Hippocampal formation (tissue), 2 donors: ENCODE measurements at regions not wholly inside any gene's neighbourhood (a gene's known extent, or its start where the extent isn't known, plus 50 kb on each side); places are given as distances from the start of the nearest gene placed in this dataset.
"Not testable (repeated sequence)": the region's sequence is repeated elsewhere in the genome, so short reads cannot be mapped to it uniquely, and the experiment has no call there.

Experiments used
- DNase-seq, 2 donors: peaks; one replicate each; lab custom pipeline; 2025; lab: John Stamatoyannopoulos, UW

- DNase-seq: no peak
Measured at GRCh38 chr1:47684964-47685762, 247.3 kb downstream of the FOXD2 start.

DNA sequence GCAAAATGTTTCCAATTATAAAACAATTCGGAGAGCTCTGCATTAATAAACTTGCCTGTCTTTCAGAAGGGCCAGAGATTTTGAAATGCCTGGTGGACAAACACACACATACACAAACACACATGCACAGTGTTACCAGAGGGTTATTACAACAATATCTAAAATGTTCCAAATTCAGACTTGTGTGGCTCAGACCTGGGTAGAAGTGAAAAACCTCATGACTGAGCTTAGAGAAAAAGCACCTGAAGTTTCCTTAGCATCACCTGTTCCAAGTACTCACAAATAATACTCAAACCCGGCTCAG lies 247.9 kb downstream of the FOXD2 start:
- DNase-seq: no peak

GRCh38 chr1:47686731-47687630 lies 249.1 kb downstream of the FOXD2 start:
- no peak for DNase-seq

GRCh38 chr1:47687631-47688460 lies 250.0 kb downstream of the FOXD2 start:
- no peak for DNase-seq

DNA sequence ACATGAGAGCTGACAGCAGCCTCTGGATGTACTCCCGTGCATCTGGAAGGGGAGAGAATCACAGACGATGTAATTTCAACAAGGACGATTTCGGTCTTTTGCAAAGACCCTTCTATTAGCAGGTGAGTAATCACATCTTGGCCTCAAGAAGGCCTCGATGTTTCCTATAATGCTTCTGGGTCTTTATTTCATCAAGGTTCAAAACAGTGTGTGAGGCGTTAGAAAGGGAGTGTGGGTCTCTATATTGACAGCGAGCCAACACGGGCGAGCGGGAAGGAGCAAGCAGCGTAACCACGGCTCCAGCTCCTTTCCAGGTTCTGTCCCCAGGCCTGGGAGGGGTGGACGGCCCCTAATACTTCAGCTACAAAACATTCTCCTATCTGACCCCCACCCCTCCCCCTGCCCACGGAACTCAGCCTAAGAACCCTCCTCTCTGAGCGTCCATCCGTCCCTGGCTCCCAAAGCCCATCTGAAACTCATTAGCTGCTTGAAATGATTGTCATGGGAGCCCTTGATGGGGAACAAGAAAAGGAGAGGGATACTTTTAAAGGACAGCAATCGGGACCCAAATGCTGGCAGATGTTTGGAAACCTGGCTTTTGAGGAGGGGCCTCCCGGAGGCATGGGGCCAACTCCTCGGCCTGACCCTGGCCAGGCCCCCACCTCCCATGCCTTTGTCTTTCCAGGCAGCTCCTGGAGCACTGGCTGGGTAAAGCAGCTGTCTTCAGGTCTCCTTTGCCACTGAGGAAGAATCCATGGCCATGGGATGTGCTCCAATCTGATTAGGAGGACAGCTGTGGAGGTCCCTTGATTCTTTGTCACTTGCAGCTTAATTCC lies 250.8 kb downstream of the FOXD2 start:
- DNase-seq: no peak

DNA sequence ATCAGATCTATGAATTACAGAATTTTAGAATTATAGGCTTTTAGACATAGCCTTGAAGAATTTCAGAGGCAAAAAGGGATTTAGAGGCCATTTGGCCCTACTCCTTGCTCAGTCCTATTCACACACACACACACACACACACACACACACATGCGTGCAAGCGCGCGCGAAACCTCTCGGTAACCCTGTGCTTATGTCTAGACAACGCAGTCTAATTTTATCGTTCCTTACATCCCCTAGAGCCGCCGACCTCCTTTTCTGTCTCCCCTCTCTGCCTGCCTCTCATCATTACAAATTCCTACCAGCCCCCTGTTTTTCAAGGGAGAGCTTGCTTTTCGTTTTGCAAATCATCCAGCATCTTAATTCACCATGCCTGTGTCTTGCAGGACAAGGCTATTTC lies 252.1 kb downstream of the FOXD2 start:
- no peak for DNase-seq

DNA sequence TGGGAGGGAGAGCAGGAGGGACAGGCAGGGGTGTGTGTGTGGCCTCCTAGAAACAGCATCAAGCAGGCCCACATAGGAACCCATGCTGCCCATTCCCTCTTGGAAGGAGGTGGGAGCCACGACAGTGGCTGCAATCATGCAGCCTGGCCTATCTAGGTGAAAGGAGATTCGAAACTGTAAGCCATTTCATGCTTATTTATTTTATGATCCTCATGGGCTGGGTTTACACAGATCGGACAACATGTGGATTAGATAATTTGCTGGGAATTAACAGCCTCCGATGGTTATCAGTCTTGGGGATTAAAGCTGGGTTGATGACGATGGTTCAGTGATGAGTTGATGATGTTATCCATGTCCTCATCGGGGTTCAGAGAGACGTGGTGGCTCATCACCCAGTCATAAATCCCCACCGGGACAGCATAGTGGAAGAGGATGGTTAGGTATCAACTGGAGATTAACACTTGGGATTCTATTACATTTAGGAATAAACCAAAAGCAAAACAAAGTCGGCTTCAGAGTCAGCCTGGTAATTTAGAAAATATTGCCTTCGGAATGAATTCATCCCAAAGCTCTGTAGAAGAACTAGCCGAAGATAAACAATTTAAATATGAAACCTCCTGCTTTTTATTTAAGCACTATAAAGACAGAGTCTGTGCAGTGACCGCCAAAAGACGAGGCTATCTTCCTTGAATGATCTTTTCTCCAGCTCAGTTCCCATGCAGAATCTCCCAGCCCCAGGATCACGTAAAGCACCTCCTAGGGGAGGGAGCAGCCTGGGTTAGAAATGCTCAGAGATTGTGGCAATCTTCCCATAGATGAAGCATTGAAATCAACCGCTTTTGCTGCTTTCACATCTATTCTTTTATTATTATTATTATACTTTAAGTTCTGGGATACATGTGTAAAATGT lies 252.8 kb downstream of the FOXD2 start:
- DNase-seq: no peak

- not testable (repeated sequence) for DNase-seq
Measured at GRCh38 chr1:47691293-47691692, 253.4 kb downstream of the FOXD2 start.

DNA sequence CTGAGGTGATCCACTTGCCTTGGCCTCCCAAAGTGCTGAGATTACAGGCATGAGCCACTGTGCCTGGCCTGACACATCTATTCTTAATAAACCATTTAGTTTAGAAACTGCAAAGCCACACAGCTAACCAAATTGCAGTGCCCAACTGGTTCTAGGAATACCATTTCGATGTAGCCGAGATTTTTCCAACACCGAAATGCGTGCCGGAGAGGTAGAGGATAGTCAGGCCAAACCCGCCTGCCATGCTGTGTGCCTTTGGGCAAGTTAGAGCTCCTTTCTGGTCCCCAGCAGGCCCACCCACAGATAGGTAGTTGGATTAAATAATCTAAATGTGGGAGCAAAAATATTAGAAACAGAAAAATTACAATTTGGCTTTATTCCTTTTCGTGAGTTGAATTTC lies 254.4 kb downstream of the FOXD2 start:
- no peak for DNase-seq

DNA sequence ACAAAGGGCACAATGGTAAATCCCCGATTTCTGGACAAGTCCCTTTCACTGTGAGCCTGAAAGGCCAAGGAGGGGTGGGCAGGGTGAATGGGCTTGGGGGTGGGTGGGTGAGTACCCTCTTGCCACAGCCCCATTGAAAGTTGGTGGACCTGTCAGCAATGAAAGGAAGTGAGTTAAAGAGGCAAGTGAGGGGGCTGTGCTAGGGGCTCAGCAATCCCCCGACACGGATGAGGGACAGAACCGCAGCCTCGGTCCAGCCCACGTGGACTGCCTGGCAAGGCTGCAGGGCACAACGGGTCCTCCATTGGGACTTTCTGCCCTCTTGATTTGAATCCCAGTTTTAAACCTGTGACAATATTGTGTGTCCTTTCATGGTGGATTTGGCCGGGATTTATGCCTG lies 255.3 kb downstream of the FOXD2 start:
- no peak for DNase-seq

GRCh38 chr1:47694011-47694890 lies 256.4 kb downstream of the FOXD2 start:
- no peak for DNase-seq

DNA sequence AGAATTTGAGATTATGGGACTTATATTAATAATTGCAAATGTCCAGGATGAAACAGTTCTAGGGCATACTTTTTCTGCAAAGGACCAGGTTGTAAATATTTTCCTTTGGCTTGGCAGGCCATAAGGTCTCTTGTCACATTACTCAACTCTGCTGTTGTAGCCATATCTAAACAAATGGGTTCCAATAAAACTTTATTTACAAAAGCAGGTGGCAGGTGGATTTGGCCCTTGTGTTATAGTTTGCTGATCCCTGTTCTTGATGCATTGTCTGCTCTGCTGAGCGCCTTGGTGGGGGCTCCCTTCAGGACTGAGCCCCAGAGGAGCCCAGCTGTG lies 258.5 kb downstream of the FOXD2 start:
- no peak for DNase-seq

DNA sequence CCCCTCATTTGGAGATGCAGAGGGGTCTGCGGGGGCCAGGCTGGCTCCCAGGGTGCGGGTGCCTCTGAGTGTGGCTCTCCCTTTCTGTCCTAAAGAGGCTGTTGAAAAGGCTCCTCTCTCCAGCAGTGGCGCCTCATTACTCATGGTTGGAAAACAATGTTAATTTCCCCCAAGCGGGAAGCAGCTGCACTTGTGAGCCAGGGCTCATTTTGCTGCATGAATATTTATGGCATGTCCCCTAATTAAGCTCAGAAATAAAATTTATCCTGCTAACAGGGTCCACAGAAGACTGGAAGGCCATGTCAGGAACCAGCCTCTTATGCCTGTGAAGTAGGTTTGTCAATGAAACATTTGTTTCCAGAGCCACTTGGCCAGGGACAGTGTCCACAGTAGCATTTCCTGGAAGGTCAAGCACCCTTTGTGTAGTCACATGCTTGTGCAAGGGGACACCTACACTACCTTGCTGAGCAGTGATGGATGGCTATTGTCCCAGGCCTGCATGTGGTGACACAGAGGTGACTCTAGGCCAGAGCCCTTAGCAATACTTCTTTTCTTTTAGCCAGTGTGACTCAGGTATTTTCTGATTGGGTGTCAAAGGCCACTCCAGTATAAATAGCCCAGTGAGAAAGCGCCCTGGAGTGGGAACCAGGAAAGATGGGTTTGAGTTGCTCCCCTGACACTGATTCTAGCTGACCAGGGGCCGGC lies 259.0 kb downstream of the FOXD2 start:
- DNase-seq: peak; percentile 15 to 26

DNA sequence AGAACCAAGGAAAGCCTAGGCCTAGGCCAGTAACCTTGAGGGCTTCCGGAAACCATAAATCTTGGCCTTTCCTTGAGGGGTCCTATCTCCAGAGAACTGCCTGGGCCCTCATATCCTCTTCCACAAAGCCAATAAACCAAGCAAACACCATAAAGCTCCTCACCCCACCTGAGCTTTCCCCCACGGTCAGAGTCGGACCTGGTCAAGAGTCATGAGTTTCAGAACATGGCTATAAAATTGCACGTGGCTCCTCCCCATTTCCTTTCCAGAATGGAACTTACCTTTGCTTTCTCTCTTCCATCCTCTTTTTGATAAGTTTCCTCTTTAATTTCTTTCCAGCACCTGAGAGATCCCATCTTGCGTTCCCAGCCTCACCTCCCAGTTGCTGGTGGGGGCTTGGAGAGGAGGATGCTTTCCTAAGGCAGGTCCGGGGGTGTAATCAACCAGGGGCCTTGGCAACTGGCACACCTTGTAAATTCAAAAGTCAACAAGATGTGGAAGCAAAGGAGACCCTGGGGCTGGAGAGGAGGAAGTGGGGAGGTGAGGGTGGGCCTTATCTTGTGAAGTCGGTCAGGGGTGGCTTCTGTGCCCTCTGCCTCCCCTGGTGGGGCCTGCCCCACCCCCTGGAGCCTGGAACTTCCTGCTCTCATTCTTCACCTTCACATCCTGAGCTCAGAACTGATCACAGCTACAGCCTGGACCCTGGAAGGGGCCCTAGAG lies 259.9 kb downstream of the FOXD2 start:
- DNase-seq: no peak

DNA sequence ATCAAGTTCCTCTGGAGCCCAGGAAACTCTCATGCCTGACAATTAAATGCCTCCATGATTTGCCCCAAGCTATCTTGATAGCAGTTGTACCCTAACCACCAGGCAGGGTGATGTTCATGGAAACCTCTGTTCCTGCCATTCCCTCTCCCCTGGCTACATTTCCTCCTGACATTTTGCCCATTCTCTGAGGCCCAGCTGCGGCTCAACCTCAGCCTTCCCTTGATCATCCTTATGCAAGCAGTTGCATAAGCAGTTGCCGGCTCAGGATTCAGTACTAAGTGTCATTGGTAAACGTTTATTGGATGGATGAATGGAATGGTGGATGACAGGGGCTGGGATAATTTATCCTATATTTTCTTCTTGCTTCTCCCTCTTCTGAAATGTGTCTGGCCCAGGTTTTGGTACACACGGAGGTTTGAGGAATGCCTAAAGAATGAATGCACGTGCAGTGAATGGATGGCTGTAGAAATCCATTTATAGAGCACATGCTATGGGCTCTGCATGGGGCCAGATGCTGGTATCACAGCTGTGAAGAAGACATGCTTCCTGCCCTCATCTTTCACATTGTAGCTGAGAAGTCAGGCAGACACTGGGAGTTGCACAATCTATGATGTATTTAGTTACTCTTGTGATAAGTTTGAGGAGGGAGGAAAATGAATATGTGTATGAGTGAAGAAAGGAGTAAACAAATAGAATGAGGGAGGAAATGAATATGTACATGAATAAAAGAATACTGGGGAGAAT lies 261.8 kb downstream of the FOXD2 start:
- no peak for DNase-seq

DNA sequence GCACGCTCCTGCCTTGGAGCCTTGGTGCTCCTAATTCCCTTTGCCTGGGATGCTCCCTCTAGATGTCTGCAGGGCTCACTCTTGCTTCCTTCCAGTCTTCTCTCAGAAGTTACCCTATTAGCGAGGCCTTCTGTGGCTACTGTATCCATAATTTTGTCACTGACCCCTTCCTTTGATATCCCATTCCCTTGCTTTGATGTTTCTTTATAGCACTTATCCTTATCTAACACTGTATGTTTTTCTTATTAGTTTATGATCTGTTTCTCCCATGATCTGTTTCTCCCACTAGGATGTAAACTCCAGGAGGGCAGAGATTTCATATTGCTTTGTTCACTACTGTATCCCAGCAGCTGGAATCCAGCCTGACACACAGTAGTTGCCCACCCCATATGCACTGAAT lies 263.4 kb downstream of the FOXD2 start:
- no peak for DNase-seq

- DNase-seq: no peak
Measured at GRCh38 chr1:47701741-47702515, 264.1 kb downstream of the FOXD2 start.
